Esophagus (tissue), 2 donors: ENCODE measurements at regions not wholly inside any gene's neighbourhood (a gene's known extent, or its start where the extent isn't known, plus 50 kb on each side); places are given as distances from the start of the nearest gene placed in this dataset.

Source experiments
- H3K27ac ChIP-seq, 2 donors: one replicate each; pipeline ENCODE4 v1.5.1; 2013; ENCODE audit warnings: low read depth in 2 of 2, mild to moderate bottlenecking in 2 of 2, inconsistent platforms in 1 of 2, low read length in 1 of 2, moderate library complexity in 1 of 2
- H3K27me3 ChIP-seq, 2 donors: one replicate each; pipeline ENCODE4 v1.6.1; 2013; ENCODE audit warnings: low read length in 2 of 2, control low read depth in 1 of 2, mild to moderate bottlenecking in 1 of 2; ENCODE audit not compliant: insufficient read depth in 2 of 2, control insufficient read depth in 1 of 2
- H3K36me3 ChIP-seq, 2 donors: one replicate each; pipeline ENCODE4 v1.6.1; 2013; ENCODE audit warnings: low read length in 1 of 2; ENCODE audit not compliant: control insufficient read depth in 2 of 2, insufficient read depth in 2 of 2
- H3K4me1 ChIP-seq, 2 donors: one replicate each; pipeline ENCODE4 v1.6.1; 2013; ENCODE audit warnings: low read length in 1 of 2; ENCODE audit not compliant: control insufficient read depth in 2 of 2, insufficient read depth in 2 of 2
- H3K4me3 ChIP-seq, 2 donors: one replicate each; pipeline ENCODE4 v1.5.1; 2013; ENCODE audit warnings: low read length in 2 of 2, mild to moderate bottlenecking in 2 of 2, low read depth in 1 of 2, moderate library complexity in 1 of 2
- H3K9me3 ChIP-seq, 2 donors: one replicate each; pipeline ENCODE4 v1.6.1; 2013; ENCODE audit warnings: mild to moderate bottlenecking in 2 of 2, low read depth in 1 of 2, low read length in 1 of 2, moderate library complexity in 1 of 2; ENCODE audit not compliant: control insufficient read depth in 2 of 2, insufficient read depth in 1 of 2
- WGBS, 2 donors: extraction: QIAGEN DNeasy Blood & Tissue Kit; methylation state at CpG; one replicate each; pipeline ENCODE4 v1.1.7; 2013; 5-methylcytosine and 5-hydroxymethylcytosine counted together
- donor health status: healthy with polysubstance abuse.
- donor health status: Bipolar disorder and iron deficiency.

- H3K9me3 ChIP-seq: no peaks in the 10 kb centered on the region
- H3K27me3 ChIP-seq: no peaks in the 10 kb centered on the region
- H3K4me3 ChIP-seq: no peak overlapping the region
- no peaks in the 10 kb centered on the region for H3K4me1 ChIP-seq
- H3K27ac ChIP-seq: no peak overlapping the region
- 81 to 96% methylated on average over 1 of the region's 1 CpG for WGBS, 2 donors
- no peaks in the 10 kb centered on the region for H3K36me3 ChIP-seq
These were observed 117.4 kb downstream of the IL12A start for GRCh38 chr3:160105907-160106584.

DNA sequence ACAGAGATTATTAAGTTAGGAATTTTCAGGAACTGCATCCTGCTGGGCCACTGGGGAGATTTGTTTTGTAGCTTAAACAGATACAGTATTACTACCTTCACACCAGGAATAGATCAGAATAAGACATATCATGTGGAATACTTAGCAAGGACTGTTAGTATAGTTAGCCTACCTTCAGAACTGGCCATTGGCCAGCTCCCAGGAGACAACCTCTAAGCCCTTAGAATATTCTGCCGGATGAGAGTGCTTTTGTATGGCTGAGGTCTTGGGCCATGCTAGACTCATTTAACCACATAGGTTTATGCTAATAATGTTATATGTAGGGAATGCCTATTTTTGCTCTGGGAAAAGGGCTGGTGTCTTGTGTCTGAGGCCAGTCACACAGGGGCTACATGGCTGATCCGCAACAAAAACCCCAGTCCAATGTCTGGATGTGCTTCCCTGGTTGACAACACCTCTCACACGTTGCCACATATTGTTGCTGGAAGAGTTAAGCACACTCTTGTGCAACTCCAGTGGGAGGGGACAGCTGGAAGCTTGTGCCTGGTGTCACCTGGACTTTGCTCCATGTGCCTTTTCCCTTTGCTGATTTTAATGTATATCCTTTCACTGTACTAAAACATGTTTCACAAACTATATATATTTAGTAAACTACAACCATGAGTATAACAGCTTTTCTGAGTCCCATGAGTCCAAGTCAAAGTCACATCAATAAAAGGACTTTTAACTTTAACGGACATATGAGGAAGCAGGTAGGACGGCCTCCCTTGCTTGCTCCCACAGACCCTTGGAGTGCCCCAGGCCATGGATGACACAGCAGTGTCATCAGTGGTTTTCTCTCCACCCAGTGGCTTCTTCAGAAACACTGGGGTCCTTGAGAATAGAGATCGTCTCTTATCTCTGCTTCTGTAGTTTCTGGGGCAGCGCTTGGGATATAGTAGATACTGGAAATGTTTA lies 118.0 kb upstream of the C3orf80 start:
- Histone ChIP-seq H3K4me3 (no peak overlapping the region), H3K27ac (no peak overlapping the region), H3K36me3 (no peaks in the 10 kb centered on the region), H3K9me3 (no peaks in the 10 kb centered on the region), H3K27me3 (no peaks in the 10 kb centered on the region), H3K4me1 (no peaks in the 10 kb centered on the region)
- WGBS, 2 donors: 61 to 76% methylated on average over 7 of the region's 7 CpGs

- H3K4me1 ChIP-seq: no peaks in the 10 kb centered on the region
- WGBS, 2 donors: 70 to 75% methylated on average over 4 of the region's 4 CpGs
- no peaks in the 10 kb centered on the region for H3K36me3 ChIP-seq
- H3K27me3 ChIP-seq: no peaks in the 10 kb centered on the region
- H3K4me3 ChIP-seq: no peak overlapping the region
- no peak overlapping the region for H3K27ac ChIP-seq
- no peaks in the 10 kb centered on the region for H3K9me3 ChIP-seq
These were observed 116.9 kb upstream of the C3orf80 start for GRCh38 chr3:160108362-160108761.

- Histone ChIP-seq H3K36me3 (no peaks in the 10 kb centered on the region), H3K4me1 (peaks cover 0 to 2% of the 10 kb centered on the region in 2 donors), H3K27me3 (no peaks in the 10 kb centered on the region), H3K27ac (no peak overlapping the region), H3K9me3 (no peaks in the 10 kb centered on the region), H3K4me3 (no peak overlapping the region)
- 24 to 46% methylated on average over 1 of the region's 1 CpG for WGBS, 2 donors
These were observed 112.7 kb upstream of the C3orf80 start for GRCh38 chr3:160112481-160112880.

DNA sequence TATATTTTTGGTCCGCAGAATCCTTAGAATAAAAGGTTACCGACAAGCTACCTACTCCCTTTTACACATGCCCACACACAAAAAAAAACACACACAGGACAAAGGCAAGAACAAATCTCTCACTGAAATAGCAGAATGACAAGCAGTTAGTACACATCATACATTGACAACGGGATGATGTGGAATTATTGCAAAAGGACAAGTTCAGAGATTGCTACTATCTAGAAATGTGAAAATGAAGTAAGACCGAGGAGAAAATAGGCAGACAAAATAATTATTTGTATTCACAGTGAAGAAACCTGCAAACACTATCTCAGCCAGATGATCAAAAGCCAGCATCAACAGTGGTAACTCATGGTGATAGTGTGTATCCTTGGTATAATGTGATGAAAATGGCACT lies 112.2 kb upstream of the C3orf80 start:
- Histone ChIP-seq H3K36me3 (no peaks in the 10 kb centered on the region), H3K27ac (no peak overlapping the region), H3K4me3 (no peak overlapping the region), H3K4me1 (peaks cover 0 to 2% of the 10 kb centered on the region in 2 donors), H3K9me3 (no peaks in the 10 kb centered on the region), H3K27me3 (no peaks in the 10 kb centered on the region)
- WGBS, 2 donors: 84 to 90% methylated on average over 4 of the region's 4 CpGs

GRCh38 chr3:160114355-160114995 lies 110.7 kb upstream of the C3orf80 start:
- Histone ChIP-seq H3K4me3 (no peak overlapping the region), H3K4me1 (peaks cover 0 to 2% of the 10 kb centered on the region in 2 donors), H3K27me3 (no peaks in the 10 kb centered on the region), H3K27ac (no peak overlapping the region), H3K9me3 (no peaks in the 10 kb centered on the region), H3K36me3 (no peaks in the 10 kb centered on the region)
- WGBS, 2 donors: 82 to 84% methylated on average over 9 of the region's 9 CpGs

DNA sequence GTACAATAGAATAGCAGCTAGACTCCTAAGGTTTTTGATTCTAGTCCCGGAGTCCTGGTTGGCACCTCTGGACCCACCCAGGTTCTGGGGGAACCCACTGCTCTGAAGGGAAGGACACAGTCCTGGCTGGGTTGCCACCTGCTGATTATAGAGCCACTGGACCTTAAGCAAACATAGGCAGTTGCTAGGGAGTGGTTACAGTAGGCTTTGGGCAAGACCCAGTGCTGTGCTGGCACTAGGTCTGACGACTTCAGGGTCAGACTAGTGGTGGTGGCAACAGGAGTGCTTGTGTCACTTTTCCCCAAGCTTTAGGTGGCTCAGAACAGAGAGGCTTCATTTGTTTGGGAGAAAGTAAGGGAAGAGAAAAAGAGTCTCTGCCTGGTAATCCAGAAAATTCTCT lies 109.8 kb upstream of the C3orf80 start:
- 65 to 69% methylated on average over 2 of the region's 2 CpGs for WGBS, 2 donors
- H3K4me1 ChIP-seq: peaks cover 0 to 2% of the 10 kb centered on the region in 2 donors
- no peaks in the 10 kb centered on the region for H3K36me3 ChIP-seq
- H3K9me3 ChIP-seq: no peaks in the 10 kb centered on the region
- H3K27me3 ChIP-seq: no peaks in the 10 kb centered on the region
- H3K4me3 ChIP-seq: no peak overlapping the region
- H3K27ac ChIP-seq: no peak overlapping the region

DNA sequence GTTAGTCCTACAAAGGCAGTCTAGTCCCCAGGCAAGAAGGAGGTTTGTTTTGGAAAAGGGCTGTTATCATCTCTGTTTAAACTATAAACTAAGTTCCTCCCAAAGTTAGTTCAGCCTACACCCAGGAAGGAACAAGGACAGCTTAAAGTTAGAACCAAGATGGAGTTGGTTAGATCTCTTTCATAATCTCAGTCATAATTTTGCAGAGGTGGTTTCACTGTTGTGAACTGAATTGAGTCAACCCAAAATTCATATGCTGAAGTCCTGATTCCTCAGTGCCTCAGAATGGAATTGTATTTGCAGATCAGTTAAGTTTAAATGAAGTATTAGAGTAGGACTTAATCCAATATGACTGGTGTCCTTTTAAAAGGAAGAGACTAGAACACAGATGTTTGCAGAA lies 101.0 kb upstream of the C3orf80 start:
- Histone ChIP-seq H3K36me3 (no peaks in the 10 kb centered on the region), H3K4me1 (no peaks in the 10 kb centered on the region), H3K9me3 (no peaks in the 10 kb centered on the region), H3K4me3 (no peak overlapping the region), H3K27me3 (no peaks in the 10 kb centered on the region), H3K27ac (no peak overlapping the region)

DNA sequence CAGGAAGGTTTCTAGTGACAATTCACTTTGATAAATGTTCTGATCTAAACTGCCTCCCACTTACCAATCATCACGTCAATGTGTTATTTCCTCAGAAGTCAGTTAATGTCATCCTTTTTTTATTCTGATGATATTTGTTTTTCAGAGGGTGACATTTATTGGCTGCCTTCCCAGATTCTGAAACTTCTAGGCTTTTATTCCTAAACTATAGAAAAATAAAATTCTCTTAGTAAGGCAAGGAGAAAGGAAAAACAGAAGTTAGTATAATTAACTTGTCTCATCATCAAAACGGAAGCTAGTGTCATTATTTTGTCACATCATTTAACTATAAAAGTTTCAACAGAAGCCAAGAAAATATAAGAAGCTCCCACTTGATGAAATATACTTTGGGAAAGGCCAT lies 100.0 kb upstream of the C3orf80 start:
- no peaks in the 10 kb centered on the region for H3K27me3 ChIP-seq
- H3K4me3 ChIP-seq: no peak overlapping the region
- no peaks in the 10 kb centered on the region for H3K4me1 ChIP-seq
- 12 to 15% methylated on average over 2 of the region's 2 CpGs for WGBS, 2 donors
- no peaks in the 10 kb centered on the region for H3K36me3 ChIP-seq
- H3K9me3 ChIP-seq: no peaks in the 10 kb centered on the region
- H3K27ac ChIP-seq: no peak overlapping the region
